NCI-H2227 treated with DMSO at 0.1 percent for 48 hours (cell line): ENCODE measurements at regions not wholly inside any gene's neighbourhood (a gene's known extent, or its start where the extent isn't known, plus 50 kb on each side); places are given as distances from the start of the nearest gene placed in this dataset.

Experiments
- DNase-seq: peaks from one replicate; lab custom pipeline; 2025; lab: John Stamatoyannopoulos, UW

DNA sequence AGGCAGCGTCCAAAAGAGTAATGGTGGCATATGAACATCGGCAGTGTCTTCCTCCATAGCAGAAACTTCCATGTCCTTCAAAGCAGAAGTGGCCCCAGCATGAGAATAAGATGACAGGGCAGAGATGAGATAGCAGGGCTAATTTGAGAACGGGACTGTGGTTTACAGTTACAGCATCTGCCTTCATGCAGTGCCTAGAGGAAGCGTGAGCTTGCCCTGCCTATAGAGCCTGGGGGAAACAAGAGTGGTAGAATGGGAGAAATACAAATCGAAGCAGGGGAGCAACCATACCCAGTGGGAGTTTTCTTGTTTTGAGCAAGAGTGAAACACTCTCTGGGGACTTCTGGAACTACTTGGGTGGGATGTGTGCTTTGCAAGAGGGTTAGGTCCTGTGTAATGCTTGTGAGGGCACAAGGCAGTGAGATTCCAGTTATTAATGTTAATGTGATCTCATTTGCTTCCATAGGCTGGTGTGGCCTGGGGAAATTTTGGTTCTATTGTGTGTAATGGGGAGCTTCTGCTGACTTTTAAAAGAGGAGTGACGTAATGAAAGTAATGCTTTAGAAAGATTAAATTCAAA lies 616.9 kb downstream of the ZIC1 start:
- DNase-seq = no peak

DNA sequence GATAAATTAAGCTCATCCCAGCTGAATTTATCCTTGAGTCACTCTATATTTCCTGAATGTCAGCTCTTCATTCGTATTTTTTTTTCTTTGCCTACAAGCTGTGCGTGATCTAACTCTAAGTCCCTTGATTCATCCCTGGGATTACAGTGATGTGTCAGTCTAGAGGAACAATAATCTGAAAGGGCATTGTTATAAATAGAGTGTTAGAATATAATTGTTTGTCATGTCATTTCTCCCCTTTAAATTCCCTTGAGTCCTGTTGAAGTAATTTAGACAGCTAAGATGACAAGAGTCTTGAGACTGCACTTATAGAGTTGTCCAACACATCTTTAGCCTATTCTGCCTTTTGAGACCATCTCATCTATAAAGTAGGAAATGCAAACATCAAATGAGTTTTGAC lies 621.8 kb downstream of the ZIC1 start:
- no peak for DNase-seq

DNA sequence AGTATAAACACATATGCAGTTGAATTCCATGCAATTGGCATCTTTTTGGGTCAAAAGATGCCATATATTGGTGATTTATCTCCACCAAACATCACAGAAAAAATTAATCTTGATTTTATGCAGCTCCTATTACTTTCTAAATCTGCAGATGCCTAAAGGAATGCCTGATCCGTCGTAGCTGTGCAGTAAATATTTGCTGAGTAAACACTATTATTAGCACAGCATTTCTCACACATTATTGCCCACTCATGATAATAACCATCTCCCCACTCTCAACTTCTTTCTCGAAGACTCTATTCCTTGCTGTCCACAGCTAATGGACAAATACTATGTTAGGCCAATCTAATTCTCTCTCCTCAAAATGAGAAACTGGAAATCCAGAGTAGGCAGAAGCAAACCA lies 625.2 kb downstream of the ZIC1 start:
- DNase-seq = no peak

DNA sequence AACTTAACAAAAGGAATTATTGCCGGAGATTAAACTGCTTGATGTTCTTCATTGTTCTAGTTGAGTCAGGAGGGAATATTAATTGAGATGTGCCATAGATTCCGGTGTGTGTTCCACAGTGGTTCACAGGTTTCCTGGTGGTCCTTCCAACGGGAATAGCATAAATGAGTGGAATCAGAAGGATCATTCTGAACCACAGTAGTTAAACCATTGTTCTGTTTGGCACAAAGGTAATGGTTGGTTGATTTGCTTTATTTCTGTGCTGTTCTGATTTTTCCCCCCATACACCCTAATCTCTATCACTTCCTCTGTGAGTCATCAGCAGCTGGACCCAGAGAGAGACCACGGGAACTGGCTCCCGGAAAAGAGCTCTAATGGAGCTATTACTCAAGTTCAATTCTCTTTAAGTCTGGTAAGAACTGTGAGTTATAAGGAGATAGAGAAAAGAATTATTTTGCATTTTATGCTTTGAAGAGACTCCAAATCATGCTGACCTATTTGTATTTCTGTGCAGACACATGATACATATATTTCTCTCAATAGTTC lies 627.2 kb downstream of the ZIC1 start:
- DNase-seq = no peak

DNA sequence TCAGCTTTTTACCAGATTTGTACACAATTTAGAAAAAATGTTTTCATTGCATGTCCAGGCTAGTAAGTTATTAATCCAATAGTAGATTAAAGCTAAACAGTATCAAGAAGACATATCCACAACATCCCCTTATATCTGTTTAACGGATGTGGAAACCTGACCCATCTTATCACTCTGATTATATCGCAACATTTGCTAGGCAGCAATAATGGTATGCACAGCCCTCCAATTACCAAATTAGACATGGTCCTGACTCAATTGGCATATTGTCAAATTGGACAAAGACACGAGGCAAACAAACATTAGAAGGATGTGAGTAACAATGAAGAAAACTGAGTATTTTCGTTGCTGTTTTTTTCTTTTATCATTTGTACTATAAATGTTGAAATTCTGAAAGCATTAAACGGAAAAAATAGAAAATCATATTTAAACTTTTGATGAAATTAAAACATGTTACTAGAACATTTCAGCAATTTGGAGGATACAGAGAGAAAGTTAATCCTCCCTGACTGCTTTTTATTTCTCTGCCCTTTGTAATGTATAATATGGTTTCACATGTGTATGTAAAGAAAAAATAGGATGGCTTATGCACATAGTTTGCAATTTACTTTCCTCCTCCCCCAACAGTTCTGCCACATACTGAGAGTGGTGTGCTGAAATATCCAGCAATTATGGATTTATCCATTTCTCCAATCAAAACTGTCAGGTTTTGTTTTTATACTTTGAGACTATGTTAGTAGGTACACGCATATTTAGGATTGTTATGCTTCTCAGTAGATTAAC lies 633.7 kb downstream of the ZIC1 start:
- no peak for DNase-seq

DNA sequence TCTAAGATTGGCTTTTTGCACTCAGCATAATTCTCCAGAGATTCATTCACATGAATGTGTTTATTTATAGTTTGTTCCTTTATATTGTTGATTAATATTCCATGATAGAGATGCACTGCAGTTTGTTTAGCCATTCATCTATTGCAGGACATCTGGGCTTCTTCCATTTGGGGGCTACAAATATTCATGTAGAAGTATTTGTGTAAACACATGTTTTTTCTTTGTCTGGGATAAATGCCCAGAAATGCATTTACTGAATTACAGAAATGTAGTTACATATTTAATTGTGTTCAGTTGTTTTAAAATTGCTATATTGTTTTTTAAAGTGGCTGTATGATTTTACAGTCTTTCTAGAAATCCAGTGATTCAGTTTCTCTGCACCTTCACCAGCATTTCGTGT lies 635.0 kb downstream of the ZIC1 start:
- DNase-seq = no peak

DNA sequence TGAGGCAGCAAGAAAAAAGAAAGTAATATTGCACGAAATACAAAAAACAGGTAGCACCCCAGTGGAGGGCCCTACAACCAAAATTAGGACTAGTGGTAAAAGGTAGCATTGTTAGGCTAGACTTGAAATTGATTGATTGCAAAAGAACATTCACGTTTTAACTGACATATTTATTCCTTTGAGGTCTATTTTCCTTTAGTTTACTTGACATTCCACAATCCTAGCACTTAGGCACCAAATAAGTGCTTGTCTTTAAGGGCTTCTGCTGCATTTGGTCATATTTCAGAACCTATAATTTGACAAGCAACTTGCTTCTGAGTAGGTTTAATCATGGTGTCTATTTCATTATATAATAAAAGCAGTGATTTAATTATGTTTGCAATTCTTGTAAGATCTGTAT lies 642.7 kb upstream of the AGTR1 start:
- DNase-seq = no peak

DNA sequence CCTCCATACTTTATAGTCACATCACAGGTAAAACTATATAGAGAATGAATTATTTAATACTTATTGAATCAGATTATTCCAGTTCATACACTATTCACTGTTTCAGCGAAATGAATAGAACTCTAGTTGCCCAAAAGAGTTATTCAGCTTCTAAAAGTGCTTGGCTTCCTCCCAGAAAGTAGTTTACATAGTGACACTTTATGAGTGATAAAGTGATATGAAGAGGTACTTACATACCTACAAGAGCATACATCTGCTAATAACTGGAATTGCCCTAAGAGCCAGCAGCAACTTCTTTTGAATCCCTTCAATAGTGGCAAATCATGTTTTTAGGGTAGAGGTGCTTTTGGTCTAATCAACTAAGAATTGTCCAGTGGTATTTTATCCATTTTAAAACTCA lies 635.1 kb upstream of the AGTR1 start:
- no peak for DNase-seq

DNA sequence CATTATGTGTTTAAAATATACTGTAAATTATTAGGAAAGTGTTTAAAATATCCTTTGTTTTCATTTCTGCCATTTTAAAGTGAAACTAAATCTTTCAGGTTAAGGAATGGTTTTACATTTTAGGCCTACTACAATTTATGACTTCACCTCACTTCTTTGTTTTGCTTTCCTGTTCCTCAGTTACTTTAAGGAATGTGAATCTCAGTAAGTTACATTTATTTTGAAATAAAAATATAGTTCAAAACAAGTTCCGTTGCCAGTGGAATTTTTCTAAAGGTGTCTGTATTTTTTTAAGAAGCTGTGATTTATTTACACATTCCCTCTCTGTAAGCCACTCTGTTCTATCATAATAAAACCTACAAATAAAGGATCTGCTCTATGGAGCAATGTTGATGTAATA lies 630.9 kb upstream of the AGTR1 start:
- no peak for DNase-seq

DNA sequence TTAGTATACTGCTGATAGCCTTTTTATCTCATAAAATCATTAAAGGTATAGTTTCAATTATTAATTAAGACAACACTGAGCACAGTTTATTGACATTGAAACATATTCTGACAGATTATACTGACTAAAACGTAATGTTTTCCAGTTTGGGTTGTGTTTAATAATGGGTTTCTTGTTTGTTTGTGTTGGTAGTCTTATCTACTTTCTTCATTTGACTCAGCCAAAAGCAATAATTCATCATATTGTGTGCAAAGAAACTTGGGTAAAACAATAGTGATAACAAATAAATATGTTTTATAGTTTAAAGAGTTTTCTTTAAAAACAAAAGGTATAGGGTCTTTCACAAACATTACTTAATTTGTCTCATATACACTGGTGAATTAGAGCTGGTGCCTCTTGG lies 629.2 kb upstream of the AGTR1 start:
- DNase-seq = no peak

DNA sequence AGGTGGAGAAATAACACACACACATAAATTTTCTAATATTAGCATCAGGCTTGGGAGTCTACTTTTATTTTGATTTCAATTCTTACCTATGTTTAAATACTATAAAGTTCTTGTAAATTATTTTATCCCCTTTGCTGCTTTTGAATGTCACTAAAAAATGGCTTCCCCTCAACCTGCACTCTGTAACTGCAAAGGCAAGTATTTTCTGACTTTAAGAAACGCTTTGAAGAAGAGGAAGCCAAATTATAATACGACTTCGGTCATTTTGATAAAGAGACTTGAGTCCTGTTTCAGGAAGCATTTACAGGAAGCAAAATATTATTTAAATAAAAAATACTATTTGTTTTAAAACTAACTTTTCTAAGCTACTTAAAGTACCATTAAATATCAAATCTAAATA lies 627.7 kb upstream of the AGTR1 start:
- no peak for DNase-seq

DNA sequence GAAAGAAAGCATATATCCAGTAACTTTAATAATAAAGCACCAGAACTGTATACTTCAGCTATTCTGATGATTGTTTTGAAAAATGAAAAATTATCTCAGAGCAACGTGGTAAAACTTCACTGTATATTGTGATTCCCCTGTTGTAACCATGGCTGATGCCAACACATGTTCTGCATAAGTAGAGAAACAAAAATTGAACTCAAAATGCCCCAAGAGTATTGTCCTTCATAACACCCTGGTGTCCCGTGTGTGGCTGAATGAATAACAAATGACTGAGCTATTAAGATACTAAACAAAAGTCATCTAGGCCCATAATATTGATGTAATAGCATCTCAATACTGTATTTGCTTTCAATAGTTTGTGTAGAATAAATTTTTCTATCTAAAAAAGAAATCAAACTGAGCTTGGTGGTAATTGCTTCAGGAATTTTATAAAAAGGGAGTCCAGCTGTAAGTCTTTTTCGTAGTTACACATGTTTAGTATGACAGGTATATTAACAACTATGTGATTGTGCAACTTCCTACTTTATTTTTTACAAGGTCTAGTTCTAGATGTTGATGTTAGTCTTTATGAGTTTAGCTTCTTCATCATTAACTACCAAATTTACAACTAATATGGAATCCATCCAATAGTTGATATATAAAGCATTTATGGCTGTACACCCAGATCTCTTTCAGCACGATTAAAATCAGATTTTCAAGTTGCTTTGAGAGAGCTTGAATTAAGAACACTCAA lies 623.8 kb upstream of the AGTR1 start:
- no peak for DNase-seq

DNA sequence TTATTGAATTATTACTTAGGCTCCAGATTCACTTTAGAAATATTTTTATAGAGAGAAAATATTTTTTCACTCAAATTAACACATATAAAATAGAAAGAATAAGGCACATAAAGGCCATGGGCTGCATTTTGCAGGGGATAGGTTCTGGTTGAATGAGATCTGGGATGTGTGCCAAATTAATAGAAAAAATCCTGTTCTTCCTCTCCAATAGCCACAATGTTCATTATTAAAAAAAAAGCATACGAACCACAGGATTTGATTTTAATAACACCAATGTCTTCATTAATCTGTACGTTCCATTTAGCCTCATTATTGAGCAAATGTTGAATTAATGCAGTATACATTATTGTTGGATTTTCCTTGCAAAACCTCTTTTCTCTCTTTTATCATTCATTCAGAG lies 622.8 kb upstream of the AGTR1 start:
- no peak for DNase-seq

DNA sequence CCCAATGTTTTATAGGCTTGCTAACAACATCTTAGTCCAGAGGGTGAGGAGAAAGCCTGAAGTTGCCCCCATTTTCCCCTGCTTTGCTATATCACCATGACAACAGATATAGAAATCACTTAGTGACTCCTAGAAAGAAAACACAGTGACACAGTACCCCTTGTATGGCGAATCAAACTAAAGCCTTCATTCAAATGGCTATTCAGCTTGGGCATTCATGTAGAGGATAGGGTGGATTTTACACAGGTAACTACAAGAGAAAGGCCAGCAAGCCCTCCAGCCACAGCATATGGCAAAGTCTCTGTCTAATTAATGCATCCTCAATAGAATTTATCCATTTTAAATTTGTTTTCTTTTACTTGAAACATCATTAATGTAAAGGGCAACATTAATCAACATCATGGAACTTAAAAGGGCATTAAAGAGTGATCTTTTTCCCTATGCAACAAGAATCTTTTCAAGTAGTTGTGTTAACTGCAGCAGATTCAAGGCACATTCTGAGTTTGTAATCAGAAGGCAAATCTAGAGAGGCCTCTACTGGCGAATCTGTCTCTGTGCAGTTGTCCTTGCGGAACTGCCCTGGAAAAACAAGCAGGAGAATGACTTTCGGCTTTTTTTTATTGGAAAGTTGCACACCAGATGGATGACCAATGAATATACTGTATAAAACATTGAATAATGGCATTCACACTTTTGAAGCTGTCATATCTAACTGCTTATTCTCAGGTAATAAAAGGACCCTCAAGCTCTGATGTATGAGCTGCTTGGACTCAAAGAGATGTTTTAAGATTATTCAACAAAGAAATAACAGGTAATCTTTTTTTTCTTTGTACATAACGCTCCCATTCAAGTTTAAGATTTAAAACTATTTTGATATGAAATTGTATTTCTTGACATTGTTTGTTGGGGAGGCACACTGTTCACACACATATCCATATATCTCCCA lies 621.7 kb upstream of the AGTR1 start:
- no peak for DNase-seq

DNA sequence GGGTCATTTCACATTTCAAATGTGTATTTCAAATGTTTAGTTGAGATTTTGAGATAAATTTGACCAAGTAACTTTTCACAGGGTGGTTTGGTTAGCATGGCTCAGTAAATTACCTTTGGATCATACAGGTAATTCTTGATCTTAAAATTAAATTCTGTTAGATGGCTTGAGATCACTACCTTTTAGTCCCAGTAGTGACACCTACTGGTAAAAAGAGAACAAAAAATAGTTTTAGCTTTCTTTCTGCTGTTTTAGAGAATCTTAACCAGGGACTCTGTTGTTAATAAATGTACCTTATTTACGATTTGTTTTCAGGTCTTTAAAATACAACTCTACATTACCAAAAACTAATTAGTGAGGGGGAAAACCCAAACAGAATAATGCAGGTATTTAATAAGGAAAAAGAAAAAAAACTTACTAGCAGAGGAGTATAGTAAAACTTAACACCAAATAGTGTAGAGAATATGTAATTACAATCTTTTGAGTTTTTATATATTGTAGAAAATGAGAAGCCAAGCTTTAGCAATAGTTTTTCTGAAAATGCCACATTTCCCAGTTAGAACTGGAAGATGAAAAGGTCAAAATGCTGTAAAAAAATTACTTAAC lies 620.3 kb upstream of the AGTR1 start:
- no peak for DNase-seq

DNA sequence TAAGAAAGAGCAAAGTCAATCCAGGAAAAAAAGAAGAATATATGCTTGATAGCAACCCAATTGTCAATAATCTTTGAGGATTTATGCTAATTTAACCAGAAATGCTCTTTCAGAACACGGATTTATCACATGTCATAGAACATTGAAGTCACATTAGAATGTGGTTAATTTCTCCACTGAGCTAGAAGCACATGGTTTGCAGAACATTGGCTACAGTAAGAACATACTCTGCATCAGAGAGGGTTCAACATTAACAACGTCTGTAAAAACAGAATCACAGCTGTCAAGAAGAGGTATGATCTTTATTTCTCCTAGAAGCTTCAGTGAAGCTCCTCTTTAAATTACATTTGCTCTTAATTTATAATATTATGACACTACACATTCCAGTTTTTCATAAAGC lies 619.7 kb upstream of the AGTR1 start:
- no peak for DNase-seq

DNA sequence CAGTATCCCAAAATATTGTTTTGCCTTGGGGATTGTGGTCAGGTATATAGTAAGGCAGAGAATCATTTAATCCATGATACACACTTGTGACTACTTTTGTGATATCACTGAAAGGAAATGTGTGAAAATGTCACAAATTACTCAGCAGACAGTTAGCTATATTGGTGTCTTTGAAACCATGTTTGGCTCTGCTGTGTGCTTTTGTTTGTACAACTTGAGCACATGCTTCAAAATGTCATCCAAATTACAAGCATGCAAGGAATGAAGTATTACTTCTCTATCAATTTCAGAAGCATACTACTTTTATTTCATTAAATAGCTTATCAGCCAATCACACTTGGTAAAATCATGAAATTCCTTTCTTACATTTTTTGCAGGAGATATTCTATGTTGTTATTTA lies 619.0 kb upstream of the AGTR1 start:
- DNase-seq = no peak

DNA sequence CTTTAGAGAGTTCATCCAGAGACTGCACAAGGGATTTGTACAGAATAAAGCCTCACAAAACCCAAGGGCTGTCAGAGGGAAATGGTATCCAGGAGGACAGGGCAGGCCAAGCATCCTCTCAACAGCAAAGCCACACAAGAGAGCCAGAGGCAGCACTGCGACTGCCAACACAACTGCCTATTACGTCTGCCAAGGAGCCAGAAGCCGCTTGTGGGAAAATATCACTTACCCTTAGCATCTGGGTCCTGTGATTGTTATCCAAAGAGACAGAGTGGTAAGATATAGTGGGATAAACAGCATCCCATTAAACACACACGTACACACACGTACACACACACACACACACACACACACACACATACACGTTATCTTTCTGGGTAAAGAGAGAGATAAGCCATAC lies 618.3 kb upstream of the AGTR1 start:
- DNase-seq = no peak

DNA sequence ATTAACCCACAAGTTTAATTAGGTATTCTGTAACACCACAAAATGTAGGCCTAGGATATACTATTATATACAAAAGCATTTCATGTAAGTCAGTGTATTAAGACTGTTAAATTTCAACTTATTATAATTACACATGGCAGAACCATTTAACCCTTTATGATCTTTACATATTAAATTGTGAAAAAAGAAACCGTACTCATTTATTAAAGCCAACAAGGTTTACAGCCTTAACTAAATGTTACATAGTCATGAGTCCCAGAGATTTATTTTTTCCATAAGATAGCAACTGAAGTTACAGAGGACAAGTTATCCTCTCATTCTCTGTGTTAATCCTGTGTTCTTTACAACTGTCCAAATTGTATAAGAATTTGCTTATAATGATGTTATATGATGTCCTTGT lies 615.8 kb upstream of the AGTR1 start:
- DNase-seq = no peak

DNA sequence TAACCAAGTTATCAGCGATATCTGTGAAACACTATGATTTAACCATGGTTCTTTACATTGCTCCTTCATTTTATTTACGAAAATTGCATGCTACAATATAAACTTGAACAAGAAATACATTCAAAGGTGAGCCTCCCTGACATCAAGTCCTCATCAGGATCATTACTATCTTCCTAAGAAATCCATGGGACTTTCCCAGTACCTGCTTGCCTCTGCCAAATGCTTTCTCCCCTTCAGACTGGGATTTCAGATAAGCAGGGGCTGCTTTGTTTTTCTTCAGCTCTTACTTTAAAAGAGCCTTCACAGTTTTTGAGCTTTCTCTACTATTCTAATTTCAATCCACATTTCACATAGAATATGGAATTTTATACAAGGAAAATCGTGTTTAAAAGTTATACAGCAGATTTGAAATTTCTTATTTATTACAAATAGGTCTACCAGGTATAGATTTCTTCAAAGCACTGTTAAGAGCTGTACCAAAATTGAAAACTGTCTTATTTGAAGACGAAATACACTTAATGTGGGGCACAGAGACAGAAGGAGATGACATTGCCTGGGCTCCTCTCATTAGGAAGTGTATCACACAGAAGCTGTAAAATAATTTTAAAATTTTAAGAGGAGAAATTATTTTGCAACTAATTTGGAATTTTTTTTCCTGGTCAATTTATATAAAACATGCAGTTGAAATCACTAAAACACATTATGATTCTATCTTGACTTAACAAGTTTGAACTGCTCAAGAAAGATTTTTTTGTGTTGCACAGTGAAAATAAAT lies 615.0 kb upstream of the AGTR1 start:
- DNase-seq = no peak
